GM18517 (cell line): ENCODE measurements at regions not wholly inside any gene's neighbourhood (a gene's known extent, or its start where the extent isn't known, plus 50 kb on each side); places are given as distances from the start of the nearest gene placed in this dataset.
A peak's percentile ranks its signal among the peaks of the same experiment; 100 is the strongest.
"Not testable (repeated sequence)": the region's sequence is repeated elsewhere in the genome, so short reads cannot be mapped to it uniquely, and the experiment has no call there.

Experiments used
- ATAC-seq: cut with Tn5 transposase; IDR thresholded peaks from one replicate; pipeline ENCODE4 v1.9.1; 2021; ENCODE audit warnings: mild to moderate bottlenecking, moderate library complexity; ENCODE audit not compliant: unreplicated experiment

GRCh38 chr15:39396979-39397615, 183.8 kb upstream of the THBS1 start:
- ATAC-seq = no peak

- no peak for ATAC-seq
Measured at GRCh38 chr15:39397883-39398282, 183.0 kb upstream of the THBS1 start.

GRCh38 chr15:39399600-39399999, 181.3 kb upstream of the THBS1 start:
- ATAC-seq = no peak

GRCh38 chr15:39400002-39400401, 180.9 kb upstream of the THBS1 start:
- ATAC-seq = no peak

GRCh38 chr15:39400821-39401550, 179.9 kb upstream of the THBS1 start:
- no peak for ATAC-seq

- ATAC-seq = no peak
Measured at GRCh38 chr15:39403640-39404117, 177.2 kb upstream of the THBS1 start.

GRCh38 chr15:39404767-39405181, 176.1 kb upstream of the THBS1 start:
- no peak for ATAC-seq

- ATAC-seq = peak; percentile 78
Measured at GRCh38 chr15:39406485-39406884, 174.4 kb upstream of the THBS1 start.

GRCh38 chr15:39407116-39407515, 173.8 kb upstream of the THBS1 start:
- no peak for ATAC-seq

GRCh38 chr15:39409876-39410530, 170.9 kb upstream of the THBS1 start:
- no peak for ATAC-seq

GRCh38 chr15:39411102-39411989, 169.5 kb upstream of the THBS1 start:
- peak; percentile 89 for ATAC-seq

GRCh38 chr15:39413558-39413957, 167.3 kb upstream of the THBS1 start:
- ATAC-seq = peak; percentile 61

- ATAC-seq = no peak
Measured at GRCh38 chr15:39414201-39414600, 166.7 kb upstream of the THBS1 start.

GRCh38 chr15:39415634-39416033, 165.2 kb upstream of the THBS1 start:
- ATAC-seq = no peak

- no peak for ATAC-seq
Measured at GRCh38 chr15:39416258-39416657, 164.6 kb upstream of the THBS1 start.

GRCh38 chr15:39417366-39418134, 163.3 kb upstream of the THBS1 start:
- no peak for ATAC-seq

GRCh38 chr15:39419651-39420050, 161.2 kb upstream of the THBS1 start:
- ATAC-seq = no peak

GRCh38 chr15:39420123-39420852, 160.6 kb upstream of the THBS1 start:
- ATAC-seq = not testable (repeated sequence)

- not testable (repeated sequence) for ATAC-seq
Measured at GRCh38 chr15:39420853-39421192, 160.1 kb upstream of the THBS1 start.
